GM19035 (cell line): ENCODE measurements at regions not wholly inside any gene's neighbourhood (a gene's known extent, or its start where the extent isn't known, plus 50 kb on each side); places are given as distances from the start of the nearest gene placed in this dataset.

Experiments
- ATAC-seq: cut with Tn5 transposase; IDR thresholded peaks from one replicate; pipeline ENCODE4 v1.9.1; 2021; ENCODE audit not compliant: unreplicated experiment

GRCh38 chr5:56465769-56466135 is 232.6 kb upstream of the ANKRD55 start:
- no peak for ATAC-seq

GRCh38 chr5:56464935-56465768 is 232.0 kb upstream of the ANKRD55 start:
- ATAC-seq, result no peak

GRCh38 chr5:56463944-56464571 is 230.9 kb upstream of the ANKRD55 start:
- no peak for ATAC-seq

- no peak for ATAC-seq
These were observed 228.5 kb upstream of the ANKRD55 start for GRCh38 chr5:56461584-56461983.

GRCh38 chr5:56460681-56461191 is 227.6 kb upstream of the ANKRD55 start:
- ATAC-seq, result no peak

GRCh38 chr5:56460195-56460546 is 227.0 kb upstream of the ANKRD55 start:
- no peak for ATAC-seq

GRCh38 chr5:56459394-56460194 is 226.5 kb upstream of the ANKRD55 start:
- no peak for ATAC-seq

- no peak for ATAC-seq
These were observed 225.0 kb upstream of the ANKRD55 start for GRCh38 chr5:56457887-56458812.

GRCh38 chr5:56456002-56456401 is 222.9 kb upstream of the ANKRD55 start:
- no peak for ATAC-seq

- no peak for ATAC-seq
These were observed 222.3 kb upstream of the ANKRD55 start for GRCh38 chr5:56455417-56455816.

GRCh38 chr5:56454219-56454862 is 221.2 kb upstream of the ANKRD55 start:
- no peak for ATAC-seq

- no peak for ATAC-seq
These were observed 218.6 kb upstream of the ANKRD55 start for GRCh38 chr5:56451742-56452141.

GRCh38 chr5:56450766-56451165 is 217.6 kb upstream of the ANKRD55 start:
- ATAC-seq, result no peak

- ATAC-seq, result no peak
These were observed 216.0 kb upstream of the ANKRD55 start for GRCh38 chr5:56449071-56449640.

GRCh38 chr5:56447656-56448055 is 214.5 kb upstream of the ANKRD55 start:
- no peak for ATAC-seq

GRCh38 chr5:56447232-56447631 is 214.1 kb upstream of the ANKRD55 start:
- no peak for ATAC-seq

GRCh38 chr5:56446728-56447127 is 213.6 kb upstream of the ANKRD55 start:
- no peak for ATAC-seq

GRCh38 chr5:56443826-56444225 is 210.7 kb upstream of the ANKRD55 start:
- no peak for ATAC-seq

- no peak for ATAC-seq
These were observed 208.0 kb upstream of the ANKRD55 start for GRCh38 chr5:56440871-56441740.
